ENCODE measurements at regions not wholly inside any gene's neighbourhood (a gene's known extent, or its start where the extent isn't known, plus 50 kb on each side); places are given as distances from the start of the nearest gene placed in this dataset.

DNA sequence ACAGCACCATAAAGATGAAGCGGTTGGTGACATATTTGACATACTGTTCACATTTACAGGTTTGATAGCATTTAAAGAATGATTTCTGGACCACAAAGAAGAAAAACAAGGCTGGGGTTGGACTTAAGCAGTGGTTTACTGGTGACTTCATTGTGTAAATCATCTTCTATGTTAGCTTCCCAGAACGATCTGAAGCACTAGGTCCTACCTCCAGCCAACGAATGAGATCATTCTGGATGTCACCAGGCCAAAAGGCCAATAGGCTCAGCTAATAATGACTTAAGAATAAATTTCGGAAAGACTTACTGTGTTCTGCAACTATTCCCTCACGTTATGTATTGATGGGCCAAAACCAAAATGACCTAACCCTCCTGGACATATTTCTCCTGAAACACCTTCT lies 675.3 kb upstream of the CCNG1 start:
- DNase-seq (ENCODE audit: low read depth) = no peak
- TF ChIP-seq, protein P1, sequence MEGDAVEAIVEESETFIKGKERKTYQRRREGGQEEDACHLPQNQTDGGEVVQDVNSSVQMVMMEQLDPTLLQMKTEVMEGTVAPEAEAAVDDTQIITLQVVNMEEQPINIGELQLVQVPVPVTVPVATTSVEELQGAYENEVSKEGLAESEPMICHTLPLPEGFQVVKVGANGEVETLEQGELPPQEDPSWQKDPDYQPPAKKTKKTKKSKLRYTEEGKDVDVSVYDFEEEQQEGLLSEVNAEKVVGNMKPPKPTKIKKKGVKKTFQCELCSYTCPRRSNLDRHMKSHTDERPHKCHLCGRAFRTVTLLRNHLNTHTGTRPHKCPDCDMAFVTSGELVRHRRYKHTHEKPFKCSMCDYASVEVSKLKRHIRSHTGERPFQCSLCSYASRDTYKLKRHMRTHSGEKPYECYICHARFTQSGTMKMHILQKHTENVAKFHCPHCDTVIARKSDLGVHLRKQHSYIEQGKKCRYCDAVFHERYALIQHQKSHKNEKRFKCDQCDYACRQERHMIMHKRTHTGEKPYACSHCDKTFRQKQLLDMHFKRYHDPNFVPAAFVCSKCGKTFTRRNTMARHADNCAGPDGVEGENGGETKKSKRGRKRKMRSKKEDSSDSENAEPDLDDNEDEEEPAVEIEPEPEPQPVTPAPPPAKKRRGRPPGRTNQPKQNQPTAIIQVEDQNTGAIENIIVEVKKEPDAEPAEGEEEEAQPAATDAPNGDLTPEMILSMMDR (IDR thresholded peaks at IDR 0.05; ENCODE audit: insufficient read depth, low read length, severe bottlenecking) = no peak
- Histone ChIP-seq H3K4me3 (ENCODE audit: low read depth, low read length) (no peak overlapping the region), H3K36me3 (ENCODE audit: control insufficient read depth, insufficient read depth, low read length) (no peaks in the 10 kb centered on the region), H3K27me3 (ENCODE audit: control insufficient read depth, insufficient read depth, low read length) (no peaks in the 10 kb centered on the region)
- FAIRE-seq = no peak

GRCh38 chr5:162769019-162769418 lies 668.4 kb upstream of the CCNG1 start:
- no peaks in the 10 kb centered on the region for H3K27me3 ChIP-seq (ENCODE audit: control insufficient read depth, insufficient read depth, low read length)
- DNase-seq (ENCODE audit: low read depth) (no peak), FAIRE-seq (no peak)
- no peaks in the 10 kb centered on the region for H3K36me3 ChIP-seq (ENCODE audit: control insufficient read depth, insufficient read depth, low read length)
- no peak overlapping the region for H3K4me3 ChIP-seq (ENCODE audit: low read depth, low read length)
- TF ChIP-seq, protein P1 (IDR thresholded peaks at IDR 0.05; ENCODE audit: insufficient read depth, low read length, severe bottlenecking) = no peak

GRCh38 chr5:162785673-162786072 lies 651.7 kb upstream of the CCNG1 start:
- no peak overlapping the region for H3K4me3 ChIP-seq (ENCODE audit: low read depth, low read length)
- no peak for FAIRE-seq
- H3K36me3 ChIP-seq (ENCODE audit: control insufficient read depth, insufficient read depth, low read length) = no peaks in the 10 kb centered on the region
- DNase-seq (ENCODE audit: low read depth) = peak; percentile 0
- no peaks in the 10 kb centered on the region for H3K27me3 ChIP-seq (ENCODE audit: control insufficient read depth, insufficient read depth, low read length)
- TF ChIP-seq, protein P1 (IDR thresholded peaks at IDR 0.05; ENCODE audit: insufficient read depth, low read length, severe bottlenecking) = no peak

DNA sequence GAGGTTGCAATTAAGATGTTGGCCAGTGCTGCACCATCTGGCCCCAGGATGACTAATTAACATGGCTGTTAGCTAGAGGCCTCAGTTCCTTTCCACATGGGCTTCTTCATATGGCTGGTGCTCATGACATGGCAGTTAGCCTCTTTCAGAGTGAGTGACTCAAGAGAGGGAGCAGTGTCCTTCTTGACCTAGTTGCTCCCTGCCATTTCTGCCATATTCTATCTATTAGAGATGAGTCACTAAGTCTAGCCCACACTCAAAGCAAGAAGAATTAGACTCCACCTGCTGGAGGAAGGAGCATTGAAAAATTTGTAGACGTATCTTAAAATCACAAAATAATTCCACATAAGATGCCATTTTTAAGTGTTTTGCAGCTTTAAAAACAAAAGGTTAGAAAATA lies 651.2 kb upstream of the CCNG1 start:
- H3K4me3 ChIP-seq (ENCODE audit: low read depth, low read length) = no peak overlapping the region
- TF ChIP-seq, protein P1 (IDR thresholded peaks at IDR 0.05; ENCODE audit: insufficient read depth, low read length, severe bottlenecking) = no peak
- DNase-seq (ENCODE audit: low read depth) (no peak), FAIRE-seq (no peak)
- no peaks in the 10 kb centered on the region for H3K27me3 ChIP-seq (ENCODE audit: control insufficient read depth, insufficient read depth, low read length)
- H3K36me3 ChIP-seq (ENCODE audit: control insufficient read depth, insufficient read depth, low read length) = no peaks in the 10 kb centered on the region

GRCh38 chr5:162796507-162796906 lies 640.9 kb upstream of the CCNG1 start:
- FAIRE-seq (no peak), DNase-seq (ENCODE audit: low read depth) (no peak)
- no peak overlapping the region for H3K4me3 ChIP-seq (ENCODE audit: low read depth, low read length)
- TF ChIP-seq, protein P1 (IDR thresholded peaks at IDR 0.05; ENCODE audit: insufficient read depth, low read length, severe bottlenecking) = no peak
- H3K27me3 ChIP-seq (ENCODE audit: control insufficient read depth, insufficient read depth, low read length) = no peaks in the 10 kb centered on the region
- H3K36me3 ChIP-seq (ENCODE audit: control insufficient read depth, insufficient read depth, low read length) = no peaks in the 10 kb centered on the region

- no peak for DNase-seq (ENCODE audit: low read depth)
Observed at GRCh38 chr5:162800301-162800700, 637.1 kb upstream of the CCNG1 start.

More at GRCh38 chr5:162800301-162800700, 637.1 kb upstream of the CCNG1 start:
- no peak for FAIRE-seq
- H3K36me3 ChIP-seq (ENCODE audit: control insufficient read depth, insufficient read depth, low read length) = no peaks in the 10 kb centered on the region
- TF ChIP-seq, protein P1 (IDR thresholded peaks at IDR 0.05; ENCODE audit: insufficient read depth, low read length, severe bottlenecking) = no peak
- H3K27me3 ChIP-seq (ENCODE audit: control insufficient read depth, insufficient read depth, low read length) = no peaks in the 10 kb centered on the region
- no peak overlapping the region for H3K4me3 ChIP-seq (ENCODE audit: low read depth, low read length)
